ENCODE measurements at regions not wholly inside any gene's neighbourhood (a gene's known extent, or its start where the extent isn't known, plus 50 kb on each side); places are given as distances from the start of the nearest gene placed in this dataset.

DNA sequence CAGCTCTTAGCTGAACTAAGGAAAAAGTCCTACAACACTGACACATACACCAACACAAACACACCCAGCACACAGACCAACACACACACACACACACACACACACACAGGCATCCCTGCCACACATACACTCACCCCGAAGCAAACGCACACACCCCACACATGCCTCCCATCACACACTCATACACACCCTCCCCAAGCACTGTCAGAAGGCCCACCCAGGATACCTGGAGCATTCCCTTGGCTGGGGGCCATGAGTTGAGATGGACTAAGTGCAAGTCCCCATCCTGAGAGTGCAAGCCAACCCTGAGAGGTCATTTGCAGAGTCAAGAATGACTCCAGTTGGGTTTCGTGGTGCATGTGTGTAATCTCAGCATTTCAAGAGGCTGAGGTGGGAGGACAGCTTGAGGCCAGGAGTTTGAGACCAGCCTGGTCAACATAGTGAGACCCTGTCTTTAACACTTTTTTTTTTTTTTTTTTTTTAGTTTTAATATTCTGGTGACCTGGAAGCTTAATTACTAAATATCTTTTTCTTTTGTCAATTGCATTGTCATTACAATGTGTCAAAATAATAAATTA lies 117.3 kb downstream of the RHOU start:
- TF ChIP-seq ELF4 (IDR thresholded peaks at IDR 0.05) (no peak), FOXK2 (IDR thresholded peaks at IDR 0.05) (no peak), ZNF384 (IDR thresholded peaks at IDR 0.05) (no peak)
